H1 (cell line): ENCODE measurements at regions not wholly inside any gene's neighbourhood (a gene's known extent, or its start where the extent isn't known, plus 50 kb on each side); places are given as distances from the start of the nearest gene placed in this dataset.
"Not testable (repeated sequence)": the region's sequence is repeated elsewhere in the genome, so short reads cannot be mapped to it uniquely, and the experiment has no call there.

Experiments used
- CTCF ChIA-PET: fragments of 300-600 bp; sonication (Branson Sonifier 250); formaldehyde crosslinking; loops from one replicate; lab custom pipeline; 2021; ENCODE audit not compliant: partially characterized antibody; lab: Charles Lee
- POLR2A ChIA-PET: fragments of 300-600 bp; sonication (Branson Sonifier 250); formaldehyde crosslinking; loops from one replicate; lab custom pipeline; 2021; ENCODE audit warnings: inconsistent platforms; ENCODE audit not compliant: partially characterized antibody; lab: Charles Lee
- DNase-seq, 2 experiments: peaks; one replicate each; pipeline versions ENCODE4 v3.0.0 to v3.0.0-alpha.2; 2010 to 2022; ENCODE audit warnings: low spot score in 2 of 2, low read depth in 1 of 2, mixed read lengths in 1 of 2
- FAIRE-seq: peaks from 2 replicates; lab custom pipeline; 2011; peaks lifted over from hg19 to GRCh38; lab: Jason Lieb, UNC
- H2AFZ ChIP-seq: 2 replicates; pipeline ENCODE4 v1.8.1; 2012; ENCODE audit warnings: low read length, inconsistent platforms
- H2AK5ac ChIP-seq: 2 replicates; pipeline ENCODE4 v1.6.1; 2013; ENCODE audit warnings: low read depth, low read length
- H2BK120ac ChIP-seq: replicated peaks from 2 replicates; pipeline ENCODE3; 2013; ENCODE audit warnings: low read depth, low read length, inconsistent platforms
- H2BK12ac ChIP-seq: 2 replicates; pipeline ENCODE4 v1.6.1; 2013; ENCODE audit warnings: low read depth, low read length
- H2BK15ac ChIP-seq: 2 replicates; pipeline ENCODE4 v1.6.1; 2013; ENCODE audit warnings: low read length
- H2BK20ac ChIP-seq: 2 replicates; pipeline ENCODE4 v1.6.1; 2013; ENCODE audit warnings: low read length
- H2BK5ac ChIP-seq: 2 replicates; pipeline ENCODE4 v1.6.1; 2013; ENCODE audit warnings: low read depth, low read length
- H3K14ac ChIP-seq: 2 replicates; pipeline ENCODE4 v1.6.1; 2013; ENCODE audit warnings: inconsistent platforms; ENCODE audit not compliant: insufficient read length
- H3K18ac ChIP-seq: 2 replicates; pipeline ENCODE4 v1.6.1; 2013; ENCODE audit warnings: low read length; ENCODE audit errors: extremely low read depth
- H3K23ac ChIP-seq: 2 replicates; pipeline ENCODE4 v1.6.1; 2013; ENCODE audit warnings: inconsistent platforms; ENCODE audit not compliant: insufficient read length
- H3K23me2 ChIP-seq: 2 replicates; pipeline ENCODE4 v1.6.1; 2013; ENCODE audit warnings: low read depth, low read length
- H3K27ac ChIP-seq: 2 replicates; pipeline ENCODE4 v1.6.1; 2011; ENCODE audit warnings: low read depth, low read length, inconsistent platforms
- H3K27me3 ChIP-seq, 4 experiments: replicated peaks in 1 of 4; 1 replicate in 1 of 4; 2 replicates in 3 of 4; pipeline versions ENCODE4 v1.6.1 to v1.8.1; 2011 to 2013; ENCODE audit warnings: low read length in 3 of 4, mild to moderate bottlenecking in 3 of 4, inconsistent platforms in 2 of 4, mixed read lengths in 2 of 4, moderate library complexity in 1 of 4; ENCODE audit not compliant: control insufficient read depth in 3 of 4, insufficient read depth in 3 of 4; ENCODE audit errors: extremely low read depth in 1 of 4
- H3K36me3 ChIP-seq, 4 experiments: 2 replicates each; pipeline versions ENCODE4 v1.6.1 to v1.8.1; 2011 to 2013; ENCODE audit warnings: mild to moderate bottlenecking in 4 of 4, low read length in 3 of 4, moderate library complexity in 2 of 4, control low read depth in 1 of 4, inconsistent platforms in 1 of 4; ENCODE audit not compliant: insufficient read depth in 4 of 4, control insufficient read depth in 2 of 4
- H3K4ac ChIP-seq: replicated peaks from 2 replicates; pipeline ENCODE3; 2013; ENCODE audit warnings: low read length, low read depth, mixed read lengths, inconsistent platforms; ENCODE audit not compliant: insufficient read length
- H3K4me1 ChIP-seq, 4 experiments: replicated peaks in 1 of 4; 1 replicate in 1 of 4; 2 replicates in 3 of 4; pipeline versions ENCODE4 v1.6.1 to v1.8.1; 2011 to 2013; ENCODE audit warnings: low read length in 3 of 4, inconsistent platforms in 2 of 4, mixed read lengths in 1 of 4; ENCODE audit not compliant: insufficient read depth in 4 of 4, control insufficient read depth in 3 of 4
- H3K4me2 ChIP-seq, 2 experiments: 2 replicates each; pipeline versions ENCODE4 v1.6.1 to v1.8.1; 2011 to 2013; ENCODE audit warnings: low read depth in 2 of 2, low read length in 2 of 2, control low read depth in 1 of 2, inconsistent platforms in 1 of 2, mild to moderate bottlenecking in 1 of 2; ENCODE audit not compliant: insufficient read depth in 1 of 2
- H3K4me3 ChIP-seq, 4 experiments: fragments of 200-600, 300-600 bp in 1 of 4; sonication (generic), shearing (Covaris generic), sonication (Bioruptor Twin) in 1 of 4; 2 replicates each; pipeline versions ENCODE4 v1.5.1 to v1.8.1; 2011 to 2016; ENCODE audit warnings: low read length in 4 of 4, low read depth in 3 of 4, control low read depth in 2 of 4, inconsistent platforms in 2 of 4, mild to moderate bottlenecking in 2 of 4, mixed read lengths in 1 of 4, moderate library complexity in 1 of 4; ENCODE audit not compliant: insufficient read depth in 2 of 4; ENCODE audit errors: extremely low read depth in 1 of 4
- H3K56ac ChIP-seq: replicated peaks from 2 replicates; pipeline ENCODE3; 2013; ENCODE audit warnings: low read depth, mild to moderate bottlenecking, mixed read lengths, low read length, inconsistent platforms; ENCODE audit not compliant: insufficient read length
- H3K79me1 ChIP-seq: 2 replicates; pipeline ENCODE4 v1.6.1; 2013; ENCODE audit warnings: low read depth, low read length, control low read depth
- H3K79me2 ChIP-seq, 2 experiments: 2 replicates each; pipeline versions ENCODE4 v1.6.1 to v1.8.1; 2012 to 2013; ENCODE audit warnings: low read length in 2 of 2, mild to moderate bottlenecking in 2 of 2, inconsistent platforms in 1 of 2; ENCODE audit not compliant: insufficient read depth in 2 of 2, control insufficient read depth in 1 of 2
- H3K9ac ChIP-seq, 4 experiments: replicated peaks in 1 of 4; 1 replicate in 1 of 4; 2 replicates in 3 of 4; pipeline versions ENCODE4 v1.6.1 to v1.8.1; 2011 to 2013; ENCODE audit warnings: low read depth in 3 of 4, low read length in 3 of 4, control low read depth in 2 of 4, mild to moderate bottlenecking in 2 of 4, moderate library complexity in 2 of 4, inconsistent platforms in 1 of 4; ENCODE audit errors: extremely low read depth in 1 of 4
- H3K9me3 ChIP-seq, 2 experiments: 2 replicates each; pipeline versions ENCODE4 v1.6.1 to v1.8.1; 2012 to 2013; ENCODE audit warnings: mild to moderate bottlenecking in 2 of 2, moderate library complexity in 2 of 2, control low read depth in 1 of 2, inconsistent platforms in 1 of 2, low read depth in 1 of 2, low read length in 1 of 2, mixed read lengths in 1 of 2; ENCODE audit not compliant: insufficient read depth in 2 of 2
- H4K20me1 ChIP-seq, 2 experiments: replicated peaks in 1 of 2; 2 replicates each; pipeline versions ENCODE3 to v1.8.1; 2011 to 2013; ENCODE audit warnings: inconsistent platforms in 2 of 2, low read length in 2 of 2, mild to moderate bottlenecking in 1 of 2; ENCODE audit not compliant: insufficient read depth in 2 of 2, control insufficient read depth in 1 of 2
- H4K5ac ChIP-seq: 2 replicates; pipeline ENCODE4 v1.6.1; 2013; ENCODE audit warnings: low read length, low read depth, mixed read lengths, inconsistent platforms; ENCODE audit not compliant: insufficient read length
- H4K8ac ChIP-seq: 2 replicates; pipeline ENCODE4 v1.8.0; 2013; ENCODE audit warnings: mild to moderate bottlenecking, moderate library complexity, low read length, inconsistent platforms; ENCODE audit not compliant: insufficient read depth; ENCODE audit errors: extremely low read depth
- H4K91ac ChIP-seq: replicated peaks from 2 replicates; pipeline ENCODE3; 2013; ENCODE audit warnings: low read length, mixed read lengths, inconsistent platforms; ENCODE audit not compliant: insufficient read length
- WGBS, 2 experiments: shearing (Covaris generic) in 1 of 2; methylation state at CpG; one replicate each; pipeline versions ENCODE4 v1.1.6 to v1.1.7; 2013 to 2015; ENCODE audit warnings: low lambda C conversion rate in 2 of 2, mixed read lengths in 2 of 2, inconsistent platforms in 1 of 2, low coverage in 1 of 2, missing lambda C conversion rate in 1 of 2; ENCODE audit not compliant: insufficient replicate concordance in 2 of 2, insufficient coverage in 1 of 2, insufficient read length in 1 of 2; ENCODE audit errors: extremely low coverage in 1 of 2, missing lambda C conversion rate in 1 of 2; 5-methylcytosine and 5-hydroxymethylcytosine counted together

GRCh38 chr6:11443125-11443524 lies 94.4 kb upstream of the TMEM170B start:
- H2BK5ac ChIP-seq, H3K27ac ChIP-seq, H3K4ac ChIP-seq, H3K18ac ChIP-seq, FAIRE-seq, H3K79me2 ChIP-seq, H2AK5ac ChIP-seq, CTCF ChIA-PET, H3K36me3 ChIP-seq, H2AFZ ChIP-seq, DNase-seq, H3K27me3 ChIP-seq, H3K4me3 ChIP-seq, H4K91ac ChIP-seq, H4K5ac ChIP-seq, H3K14ac ChIP-seq, H4K20me1 ChIP-seq, H3K9me3 ChIP-seq, H3K4me2 ChIP-seq, H3K4me1 ChIP-seq, H3K9ac ChIP-seq, H4K8ac ChIP-seq, H3K23ac ChIP-seq, H2BK15ac ChIP-seq, H2BK12ac ChIP-seq, H3K23me2 ChIP-seq, H3K56ac ChIP-seq, H3K79me1 ChIP-seq, H2BK20ac ChIP-seq, POLR2A ChIA-PET, H2BK120ac ChIP-seq: not testable (repeated sequence)
- WGBS, 2 experiments, result 76% methylated on average over 1 of the region's 1 CpG; no CpG with 5 or more reads in 1 of the 2 experiments
